GM19035 (cell line): ENCODE measurements at regions not wholly inside any gene's neighbourhood (a gene's known extent, or its start where the extent isn't known, plus 50 kb on each side); places are given as distances from the start of the nearest gene placed in this dataset.
"Not testable (repeated sequence)": the region's sequence is repeated elsewhere in the genome, so short reads cannot be mapped to it uniquely, and the experiment has no call there.

Experiments
- ATAC-seq: cut with Tn5 transposase; IDR thresholded peaks from one replicate; pipeline ENCODE4 v1.9.1; 2021; ENCODE audit not compliant: unreplicated experiment

DNA sequence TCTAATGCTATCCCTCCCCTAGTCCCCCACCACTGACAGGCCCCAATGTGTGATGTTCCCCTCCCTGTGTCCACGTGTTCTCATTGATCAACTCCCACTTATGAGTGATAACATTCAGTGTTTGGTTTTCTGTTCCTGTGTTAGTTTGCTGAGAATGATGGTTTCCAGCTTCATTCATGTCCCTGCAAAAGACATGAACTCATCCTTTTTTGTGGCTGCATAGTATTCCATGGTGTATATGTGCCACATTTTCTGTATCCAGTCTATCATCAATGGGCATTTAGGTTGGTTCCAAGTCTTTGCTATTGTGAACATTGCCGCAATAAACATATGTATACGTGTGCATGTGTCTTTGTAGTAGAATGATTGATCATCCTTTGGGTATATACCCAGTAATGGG lies 153.1 kb downstream of the OR13H1 start:
- not testable (repeated sequence) for ATAC-seq

DNA sequence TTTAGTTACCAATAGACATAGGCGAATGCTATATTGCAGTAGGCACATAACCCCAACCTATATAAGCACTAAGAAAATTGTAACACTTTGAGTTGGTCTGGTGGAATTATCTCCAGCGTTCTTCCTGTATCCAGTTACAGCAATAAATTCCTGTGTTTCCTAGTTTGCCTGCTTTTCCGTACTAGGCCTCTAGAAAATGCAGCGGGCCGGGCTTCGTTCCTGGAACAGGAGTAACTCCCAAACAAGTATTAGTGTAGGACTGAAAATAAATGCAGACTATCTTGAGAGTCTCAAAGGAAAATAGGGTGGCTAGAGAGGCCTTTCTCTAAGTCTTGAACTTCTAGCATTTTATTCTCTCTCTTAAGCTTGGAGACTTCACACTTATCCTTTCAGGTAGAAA lies 159.8 kb downstream of the OR13H1 start:
- ATAC-seq: no peak

DNA sequence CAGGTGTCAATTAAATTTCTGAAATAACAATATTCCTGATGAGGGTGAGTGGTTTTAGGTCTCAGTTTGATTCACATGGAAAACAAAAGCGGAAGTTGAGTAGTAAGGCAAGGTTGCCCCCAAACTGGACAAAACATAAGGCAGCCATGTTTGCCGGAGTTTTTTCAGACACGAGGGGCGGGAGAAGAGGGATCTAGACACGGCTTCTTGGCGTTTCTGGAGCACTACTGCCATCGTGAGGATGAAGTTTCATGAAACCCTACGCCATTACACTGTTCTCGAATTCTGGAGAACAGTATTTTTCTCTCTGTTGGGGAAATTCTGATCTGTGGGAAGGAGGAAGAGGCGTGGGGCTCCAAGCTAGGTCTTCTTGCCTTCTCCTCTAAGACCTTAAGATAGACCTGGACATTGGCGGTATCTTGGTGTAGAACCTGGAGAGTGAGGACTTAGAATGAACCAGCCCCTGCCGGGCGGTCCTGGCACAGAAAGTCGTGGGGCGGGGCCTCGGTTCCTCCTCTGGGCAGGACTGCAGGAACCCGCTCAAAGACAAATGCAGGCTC lies 160.3 kb downstream of the OR13H1 start:
- no peak for ATAC-seq

DNA sequence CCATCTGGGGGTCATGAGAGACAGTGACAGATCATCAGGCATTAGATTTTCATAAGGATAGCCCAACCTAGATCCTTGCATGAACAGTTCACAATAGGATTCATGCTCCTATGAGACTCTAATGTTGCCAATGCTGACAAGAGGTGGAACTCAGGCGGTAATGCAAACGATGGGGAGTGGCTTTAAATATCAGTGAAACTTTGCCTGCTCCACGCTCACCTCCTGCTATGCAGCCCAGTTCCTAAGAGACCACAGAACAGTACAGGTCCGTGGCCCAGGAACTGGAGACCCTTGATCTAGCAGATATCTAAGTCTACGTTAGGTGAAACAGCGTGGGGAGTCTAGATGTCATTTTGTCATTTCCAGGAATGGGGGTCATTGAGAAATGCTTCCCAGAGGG lies 165.7 kb downstream of the OR13H1 start:
- ATAC-seq: no peak

DNA sequence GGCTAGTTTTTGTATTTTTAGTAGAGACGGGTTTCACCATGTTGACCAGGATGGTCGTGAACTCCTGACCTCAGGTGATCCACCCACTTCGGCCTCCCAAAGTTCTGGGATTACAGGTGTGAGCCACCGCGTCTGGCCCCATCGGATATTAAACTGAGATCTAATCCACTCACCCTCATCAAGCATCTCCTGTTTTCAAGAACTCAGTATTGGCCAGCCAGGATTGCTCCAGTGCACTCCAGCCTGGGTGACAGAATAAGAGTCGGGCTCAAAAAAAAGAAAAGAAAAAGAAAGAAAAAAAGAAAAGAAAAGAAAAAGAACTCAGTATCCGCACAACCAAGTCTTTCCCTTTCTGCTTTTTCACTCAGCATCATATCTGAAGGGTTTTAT lies 167.6 kb downstream of the OR13H1 start:
- no peak for ATAC-seq

DNA sequence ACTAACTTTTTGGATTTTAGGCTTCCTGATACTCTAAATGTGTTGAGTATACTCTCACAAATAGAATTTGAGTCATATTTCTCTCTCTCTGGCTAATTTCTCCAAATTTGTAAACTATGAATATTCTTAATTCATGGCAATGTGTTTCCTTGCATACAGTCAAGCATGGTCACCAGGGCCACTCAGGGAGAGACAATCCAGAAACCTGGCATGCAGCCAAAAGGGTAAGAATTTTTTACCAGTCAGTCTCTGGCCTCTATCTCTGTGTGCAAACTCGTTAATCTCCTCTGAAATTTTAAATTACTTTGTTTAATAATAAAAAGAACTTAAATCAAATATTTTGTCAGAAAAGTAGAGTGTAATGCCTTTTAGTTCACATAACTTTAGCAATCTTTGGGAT lies 179.8 kb downstream of the OR13H1 start:
- ATAC-seq: no peak

DNA sequence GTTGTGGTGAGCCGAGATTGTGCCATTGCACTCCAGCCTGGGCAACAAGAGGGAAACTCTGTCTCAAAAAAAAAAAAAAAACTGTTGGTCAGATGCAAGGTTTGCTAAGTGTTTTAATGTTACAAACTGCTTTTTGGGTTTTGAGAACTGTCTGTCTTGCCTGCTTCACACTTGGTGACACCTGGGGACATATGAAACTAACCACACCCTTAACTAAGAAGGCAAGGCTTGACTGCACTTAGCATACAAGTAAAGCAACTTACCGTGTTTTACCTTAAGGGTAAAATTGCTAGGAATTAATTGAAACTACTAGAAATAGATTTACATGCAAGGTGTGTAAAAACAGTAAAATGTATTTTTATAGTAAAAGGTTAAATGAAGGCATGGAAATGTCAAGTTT lies 180.4 kb downstream of the OR13H1 start:
- ATAC-seq: no peak

DNA sequence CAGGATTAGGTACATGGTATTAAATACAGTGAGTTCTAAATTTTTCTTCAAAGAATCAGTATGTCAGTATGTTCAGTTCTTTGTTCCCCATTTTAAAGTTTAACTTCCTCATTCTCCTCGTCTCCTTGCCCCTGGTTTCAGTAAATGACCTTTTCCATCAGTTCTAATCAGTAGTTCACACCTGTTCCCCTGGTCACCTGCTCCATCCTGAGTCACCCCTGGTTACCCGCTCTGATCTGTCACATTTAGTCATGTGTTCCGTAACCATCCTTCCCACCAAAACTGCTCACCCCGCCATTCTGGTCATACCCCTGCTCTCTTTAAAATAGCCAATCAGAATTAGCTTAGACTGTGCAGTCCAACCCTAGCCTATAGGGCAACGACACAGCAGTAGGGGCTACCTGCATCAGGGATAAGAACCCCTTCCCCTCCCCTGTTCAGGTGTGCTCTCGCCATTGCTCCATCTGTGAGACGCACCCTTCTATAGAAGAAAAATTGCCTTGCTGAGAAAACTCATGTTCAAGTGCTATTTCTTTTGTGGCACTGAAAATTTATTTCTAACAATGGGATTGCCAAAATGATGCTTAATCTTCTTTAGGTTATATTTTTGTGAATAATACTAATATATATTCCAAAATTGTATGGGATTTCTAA lies 181.3 kb downstream of the OR13H1 start:
- ATAC-seq: no peak

DNA sequence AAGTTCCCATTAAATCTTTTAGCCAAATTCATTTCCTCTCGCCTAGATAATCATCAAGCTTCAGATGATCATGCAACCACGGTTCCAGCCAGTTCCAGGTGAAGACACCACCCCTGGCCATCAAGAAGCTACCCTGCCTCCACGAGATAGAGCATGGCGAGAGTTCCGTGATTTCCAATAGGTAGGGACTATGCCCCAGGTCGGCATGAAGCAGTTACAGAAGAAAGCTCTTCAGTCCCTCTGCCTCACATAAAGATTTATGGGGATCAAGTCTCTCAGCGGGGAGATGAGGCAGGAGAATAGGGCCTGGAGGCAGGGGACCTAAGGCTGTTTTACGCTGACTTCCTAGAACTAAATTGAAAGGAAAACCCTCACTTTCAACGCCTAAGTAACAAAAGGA lies 183.9 kb downstream of the OR13H1 start:
- no peak for ATAC-seq

DNA sequence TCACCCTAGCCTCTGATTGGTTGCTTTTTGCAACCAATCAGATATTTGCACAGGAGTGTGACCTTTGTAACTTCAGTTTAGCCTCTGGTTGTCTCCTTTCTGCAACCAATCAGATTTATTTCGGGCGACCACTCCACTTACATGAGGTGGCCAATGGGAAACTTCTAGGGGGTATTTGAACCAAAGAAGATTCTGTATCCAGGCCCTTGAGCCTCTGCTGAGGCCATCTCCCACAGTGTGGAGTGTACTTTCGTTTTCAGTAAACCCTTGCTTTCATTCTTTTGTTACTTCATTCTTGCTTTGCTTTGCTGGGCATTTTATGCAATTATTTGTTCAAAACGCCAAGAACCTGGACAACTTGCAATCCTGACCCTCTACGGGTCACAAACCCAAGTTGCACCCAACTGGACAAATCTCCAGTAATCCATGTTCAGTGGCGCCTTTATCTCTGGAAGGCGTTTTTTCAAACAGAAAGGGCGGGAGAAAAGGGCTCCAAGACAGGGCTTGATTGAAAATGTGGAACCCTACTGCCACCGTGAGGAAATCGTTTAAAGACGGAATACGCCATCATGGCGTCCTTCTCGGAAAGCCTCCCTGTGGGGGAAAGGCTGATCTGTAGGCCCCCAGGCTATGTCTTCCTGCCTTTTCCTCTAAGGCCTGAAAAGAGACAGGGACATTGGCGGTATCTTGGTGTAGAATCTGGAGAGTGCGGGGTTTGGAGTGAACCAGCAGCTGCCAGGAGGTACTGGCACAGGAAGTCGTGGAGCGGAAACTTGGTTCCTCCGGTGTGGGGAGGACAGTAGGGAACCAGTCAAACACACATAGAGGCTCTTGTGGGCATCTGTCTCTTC lies 184.6 kb downstream of the OR13H1 start:
- no peak for ATAC-seq

DNA sequence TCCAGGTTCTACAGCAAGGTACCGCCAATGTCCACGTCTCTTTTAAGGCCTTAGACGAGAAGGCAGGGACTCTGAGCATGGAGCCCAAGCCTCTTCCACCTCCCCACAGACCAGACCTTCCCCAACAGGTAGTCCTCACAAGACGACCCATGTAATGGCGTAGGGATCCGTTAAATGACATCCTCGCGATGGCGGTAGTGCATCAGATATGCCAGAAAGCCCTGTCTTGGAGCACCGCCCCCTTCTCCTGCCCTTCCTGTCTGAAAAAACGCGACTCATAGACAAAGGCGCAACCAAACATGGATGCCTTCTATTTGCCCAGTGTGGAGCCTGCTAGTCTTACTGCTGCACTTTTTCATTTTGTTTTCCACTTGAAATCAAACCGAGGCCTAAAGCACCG lies 185.4 kb downstream of the OR13H1 start:
- ATAC-seq: no peak

DNA sequence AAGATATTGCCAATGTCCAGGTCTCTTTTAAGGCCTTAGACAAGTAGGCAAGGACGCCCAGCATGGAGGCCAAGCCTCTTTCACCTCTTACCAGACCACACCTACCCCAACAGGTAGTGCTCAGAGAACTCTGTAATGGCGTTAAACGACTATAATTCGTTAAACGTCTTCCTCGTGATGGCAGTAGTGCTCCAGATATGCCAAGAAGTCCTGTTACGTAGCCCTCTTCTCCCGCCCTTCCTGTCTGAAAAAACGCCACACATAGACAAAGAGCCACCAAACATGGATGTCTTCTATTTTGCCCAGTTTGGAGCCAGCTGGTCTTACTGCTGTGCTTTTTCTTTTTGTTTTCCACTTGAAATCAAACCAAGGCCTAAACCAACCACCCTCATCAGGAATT lies 190.7 kb downstream of the OR13H1 start:
- no peak for ATAC-seq

DNA sequence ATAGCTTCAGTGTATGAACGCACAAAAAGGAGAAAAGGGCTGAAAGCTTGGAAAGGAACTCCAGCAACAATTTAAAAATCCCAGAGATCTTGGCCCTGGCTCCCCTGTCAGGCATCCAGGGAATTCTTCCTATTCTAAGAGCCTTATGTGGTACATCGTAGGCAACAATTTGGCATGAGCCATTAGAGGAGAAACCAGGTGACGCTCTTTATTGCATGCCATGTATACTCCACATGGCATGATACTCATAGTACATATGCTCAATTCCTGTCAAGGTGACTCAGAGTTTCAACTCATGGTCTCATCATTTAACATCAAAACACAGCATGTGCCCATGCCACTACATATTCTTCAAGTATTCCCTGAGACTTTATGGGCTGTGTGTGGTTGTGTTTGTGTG lies 191.3 kb downstream of the OR13H1 start:
- no peak for ATAC-seq

DNA sequence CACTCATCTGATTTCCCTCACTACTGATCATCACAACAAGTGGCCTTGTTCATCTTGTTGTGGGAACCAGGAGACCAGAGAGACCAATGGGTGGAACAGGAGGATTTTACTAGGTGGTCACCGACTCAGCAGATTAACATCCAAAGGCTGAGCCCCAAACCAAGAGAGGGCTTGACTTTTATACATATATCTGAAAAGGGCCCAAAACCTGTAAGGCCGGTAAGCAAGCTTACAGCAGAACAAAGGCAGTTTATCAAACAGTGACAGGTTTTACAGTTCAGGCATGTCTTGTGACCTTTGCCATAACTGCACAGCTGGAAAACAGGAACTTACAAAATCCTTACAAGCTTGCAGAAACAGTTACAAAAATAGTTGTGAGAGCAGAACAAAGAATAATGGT lies 195.9 kb downstream of the OR13H1 start:
- ATAC-seq: no peak

DNA sequence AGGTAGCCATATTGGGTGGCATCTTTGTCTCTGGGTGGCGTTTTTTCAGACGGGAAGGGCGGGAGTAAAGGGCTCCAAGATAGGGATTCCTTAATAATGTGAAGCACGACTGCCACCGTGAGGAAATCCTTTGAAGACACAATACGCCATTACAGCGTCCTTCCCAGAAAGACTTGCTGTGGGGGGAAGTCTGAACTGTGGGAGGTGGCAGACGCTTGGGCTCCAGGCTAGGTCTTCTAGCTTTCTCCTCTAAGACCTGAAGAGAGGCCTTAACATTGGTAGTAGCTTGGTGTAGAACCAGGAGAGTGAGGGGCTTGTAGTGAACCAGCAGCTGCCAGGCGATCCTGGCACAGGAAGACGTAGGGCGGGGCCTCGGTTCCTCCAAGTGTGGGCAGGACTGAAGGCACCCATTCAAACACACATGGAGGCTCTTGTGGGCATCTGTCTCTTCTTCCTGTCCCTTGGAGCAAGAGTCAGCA lies 197.3 kb downstream of the OR13H1 start:
- no peak for ATAC-seq

DNA sequence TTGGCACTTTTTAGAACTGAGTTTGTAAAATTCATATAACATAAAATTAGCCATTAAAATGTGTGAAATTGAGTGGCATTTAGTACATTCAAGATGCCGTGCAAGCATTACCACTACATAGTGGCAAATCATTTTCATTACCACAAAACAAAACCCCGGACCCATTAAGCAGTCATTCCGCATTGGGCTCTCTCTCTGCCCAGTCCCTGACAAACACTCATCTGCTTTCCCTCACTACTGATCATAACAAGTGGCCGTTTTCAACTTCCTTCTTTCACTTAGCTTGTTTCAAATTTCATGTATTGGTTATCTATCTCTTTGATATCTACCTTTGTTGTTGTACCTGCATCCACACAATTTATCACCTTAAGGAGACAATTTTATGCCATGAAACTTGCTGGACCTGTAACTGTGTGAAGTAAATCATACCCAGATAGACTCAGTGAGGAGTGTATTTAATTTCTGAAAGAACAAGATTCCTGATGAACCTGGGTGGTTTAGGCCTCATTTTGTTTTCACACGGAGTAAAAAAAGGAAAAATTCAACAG lies 202.1 kb downstream of the OR13H1 start:
- no peak for ATAC-seq

DNA sequence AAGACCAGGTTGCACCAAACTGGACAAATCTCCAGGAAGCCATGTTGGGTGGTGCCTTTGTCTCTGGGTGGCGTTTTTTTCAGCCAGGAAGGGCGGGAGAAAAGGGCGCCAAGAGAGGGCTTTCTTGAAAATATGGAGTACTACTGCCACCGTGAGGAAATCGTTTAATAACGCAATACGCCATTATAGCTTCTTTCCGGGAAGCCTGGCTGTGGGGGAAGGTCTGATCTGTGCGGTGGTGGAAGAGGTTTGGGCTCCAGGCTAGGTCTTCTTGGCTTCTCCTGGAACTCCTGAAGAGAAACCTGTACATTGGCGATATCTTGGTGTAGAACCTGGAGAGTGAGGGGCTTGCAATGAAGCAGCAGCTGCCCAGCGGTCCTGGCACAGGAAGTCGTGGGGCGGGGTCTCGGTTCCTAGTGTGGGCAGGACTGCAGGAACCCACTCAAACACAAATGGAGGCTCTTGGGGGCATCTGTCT lies 202.7 kb downstream of the OR13H1 start:
- ATAC-seq: no peak

DNA sequence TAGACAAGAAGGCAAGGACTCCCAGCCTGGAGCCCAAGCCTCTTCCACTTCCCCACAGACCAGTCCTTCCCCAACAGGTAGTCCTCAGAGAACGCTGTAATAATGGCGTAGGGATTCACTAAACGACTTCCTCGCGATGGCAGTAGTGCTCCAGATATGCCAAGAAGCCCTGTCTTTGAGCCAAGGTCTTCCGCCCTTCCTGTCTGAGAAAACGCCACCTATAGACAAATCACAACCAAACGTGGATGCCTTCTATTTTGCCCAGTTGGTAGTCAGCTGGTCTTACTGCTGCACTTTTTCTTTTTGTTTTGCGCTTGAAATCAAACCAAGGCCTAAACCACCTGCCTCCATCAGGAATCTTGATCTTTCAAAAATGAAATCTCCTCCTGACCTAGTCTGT lies 203.3 kb downstream of the OR13H1 start:
- ATAC-seq: no peak

DNA sequence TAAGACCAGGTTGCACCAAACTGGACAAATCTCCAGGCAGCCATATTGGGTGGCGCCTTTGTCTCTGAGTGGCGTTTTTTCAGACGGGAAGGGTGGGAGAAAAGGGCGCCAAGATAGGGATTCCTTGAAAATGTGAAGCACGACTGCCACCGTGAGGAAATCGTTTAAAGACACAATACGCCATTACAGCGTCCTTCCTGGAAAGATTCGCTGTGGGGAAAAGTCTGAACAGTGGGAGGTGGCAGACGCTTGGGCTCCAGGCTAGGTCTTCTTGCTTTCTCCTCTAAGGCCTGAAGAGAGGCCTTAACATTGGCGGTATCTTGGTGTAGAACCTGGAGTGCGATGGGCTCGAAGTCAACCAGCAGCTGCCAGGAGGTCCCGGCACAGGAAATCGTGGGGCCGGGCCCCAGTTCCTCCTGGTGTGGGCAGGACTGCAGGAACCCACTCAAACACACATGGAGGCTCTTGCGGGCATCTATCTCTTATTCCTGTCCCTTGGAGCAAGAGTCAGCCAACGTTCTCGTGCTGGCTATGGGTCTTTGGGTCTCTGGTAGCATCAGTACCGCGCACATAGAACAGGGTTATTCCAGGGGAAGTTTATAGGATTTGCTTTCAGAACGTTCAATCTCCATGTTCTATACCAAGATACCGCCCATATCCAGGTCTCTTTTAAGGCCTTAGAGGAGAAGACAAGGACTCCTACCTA lies 208.8 kb downstream of the OR13H1 start:
- ATAC-seq: no peak

DNA sequence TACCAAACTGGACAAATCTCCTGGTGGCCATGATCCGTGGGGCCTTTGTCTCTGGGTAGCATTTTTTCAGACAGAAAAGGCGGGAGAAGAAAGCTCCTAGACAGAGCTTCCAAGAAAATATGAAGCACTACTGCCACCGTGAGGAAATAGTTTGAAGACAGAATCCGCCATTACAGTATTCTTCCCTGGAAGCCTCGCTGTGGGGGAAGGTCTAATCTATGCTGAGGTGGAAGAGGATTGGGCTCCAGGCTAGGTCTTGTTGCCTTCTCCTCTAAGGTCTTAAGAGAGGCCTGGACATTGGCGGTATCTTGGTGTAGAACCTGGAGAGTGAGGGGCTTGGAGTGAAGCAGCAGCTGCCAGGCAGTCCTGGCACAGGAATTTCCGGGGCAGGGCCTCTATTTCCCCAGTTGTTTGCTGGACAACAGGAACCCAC lies 218.9 kb downstream of the OR13H1 start:
- ATAC-seq: no peak

DNA sequence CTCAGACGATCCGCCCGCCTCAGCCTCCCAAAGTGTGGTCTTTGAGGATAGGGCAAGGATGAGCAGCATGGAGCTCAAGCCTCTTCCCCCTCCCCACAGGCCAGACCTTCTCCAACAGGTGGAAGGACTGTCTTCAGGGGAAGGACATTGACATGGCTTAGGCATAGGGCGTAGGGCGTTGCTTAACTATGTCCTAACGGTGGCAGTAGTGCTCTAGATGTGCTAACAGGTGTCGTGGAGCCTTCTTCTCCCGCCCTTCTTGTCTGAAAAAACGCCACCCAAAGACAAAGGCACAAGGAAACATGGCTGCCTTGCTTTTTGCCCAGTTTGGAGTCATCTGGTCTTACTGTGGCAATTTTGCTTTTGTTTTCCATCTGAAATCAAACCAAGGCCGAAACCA lies 219.8 kb downstream of the OR13H1 start:
- no peak for ATAC-seq
